Bronchial epithelial cell (primary cell): ENCODE measurements at regions not wholly inside any gene's neighbourhood (a gene's known extent, or its start where the extent isn't known, plus 50 kb on each side); places are given as distances from the start of the nearest gene placed in this dataset.

ENCODE experiments used
- DNase-seq: peaks from one replicate; pipeline ENCODE4 v3.0.0-alpha.2; 2010; ENCODE audit warnings: low read depth
- FAIRE-seq: peaks from 2 replicates; lab custom pipeline; 2011; peaks lifted over from hg19 to GRCh38; lab: Jason Lieb, UNC
- H3K27me3 ChIP-seq: 2 replicates; pipeline ENCODE4 v1.5.1; 2011; ENCODE audit warnings: low read length; ENCODE audit not compliant: control insufficient read depth, insufficient read depth
- H3K36me3 ChIP-seq: 2 replicates; pipeline ENCODE4 v1.5.1; 2011; ENCODE audit warnings: low read length; ENCODE audit not compliant: control insufficient read depth, insufficient read depth
- H3K4me3 ChIP-seq: 2 replicates; pipeline ENCODE4 v1.5.1; 2011; ENCODE audit warnings: mild to moderate bottlenecking, low read depth, low read length, control low read depth
- CTCF ChIP-seq: IDR thresholded peaks from 2 replicates; pipeline ENCODE4 v1.5.1; 2011; ENCODE audit warnings: mild to moderate bottlenecking, moderate library complexity, low read length, control low read depth, inconsistent platforms; ENCODE audit not compliant: insufficient read depth, severe bottlenecking

- DNase-seq (no peak), FAIRE-seq (no peak)
- no peak for TF ChIP-seq CTCF
- Histone ChIP-seq H3K27me3 (no peaks in the 10 kb centered on the region), H3K36me3 (no peaks in the 10 kb centered on the region), H3K4me3 (no peak overlapping the region)
Observed at GRCh38 chr1:221608835-221609320, 133.0 kb downstream of the DUSP10 start.

GRCh38 chr1:221611656-221612046 lies 130.2 kb downstream of the DUSP10 start:
- no peak for TF ChIP-seq CTCF
- H3K27me3 ChIP-seq = no peaks in the 10 kb centered on the region
- FAIRE-seq (no peak), DNase-seq (no peak)
- no peak overlapping the region for H3K4me3 ChIP-seq
- no peaks in the 10 kb centered on the region for H3K36me3 ChIP-seq

- H3K4me3 ChIP-seq = no peak overlapping the region
- DNase-seq (peak; percentile 88), FAIRE-seq (no peak)
- no peaks in the 10 kb centered on the region for H3K36me3 ChIP-seq
- no peak for TF ChIP-seq CTCF
- no peaks in the 10 kb centered on the region for H3K27me3 ChIP-seq
Observed at GRCh38 chr1:221612047-221612777, 129.7 kb downstream of the DUSP10 start.

GRCh38 chr1:221620437-221621384 lies 121.2 kb downstream of the DUSP10 start:
- no peak for TF ChIP-seq CTCF
- FAIRE-seq (no peak), DNase-seq (peak; percentile 47)
- no peaks in the 10 kb centered on the region for H3K27me3 ChIP-seq
- H3K4me3 ChIP-seq = no peak overlapping the region
- no peaks in the 10 kb centered on the region for H3K36me3 ChIP-seq

- Histone ChIP-seq H3K36me3 (no peaks in the 10 kb centered on the region), H3K27me3 (no peaks in the 10 kb centered on the region), H3K4me3 (no peak overlapping the region)
- DNase-seq = no peak
- no peak for TF ChIP-seq CTCF
- FAIRE-seq = no peak
Observed at GRCh38 chr1:221621683-221622082, 120.2 kb downstream of the DUSP10 start.
